Neuronal stem cell (in vitro differentiated cells): ENCODE measurements at regions not wholly inside any gene's neighbourhood (a gene's known extent, or its start where the extent isn't known, plus 50 kb on each side); places are given as distances from the start of the nearest gene placed in this dataset.

Experiments
- DNase-seq: peaks from one replicate; pipeline ENCODE4 v3.0.0-alpha.2; 2013; ENCODE audit warnings: low spot score
- H2AFZ ChIP-seq: one replicate; pipeline ENCODE4 v1.6.1; 2013; ENCODE audit warnings: mild to moderate bottlenecking, low read length, inconsistent platforms
- H2AK5ac ChIP-seq: 2 replicates; pipeline ENCODE4 v1.6.1; 2013; ENCODE audit warnings: low read depth, mild to moderate bottlenecking, inconsistent platforms, low read length, moderate library complexity, mixed read lengths
- H2BK120ac ChIP-seq: 2 replicates; pipeline ENCODE4 v1.6.1; 2013; ENCODE audit warnings: low read depth, mild to moderate bottlenecking, inconsistent platforms, low read length, moderate library complexity, mixed read lengths
- H2BK12ac ChIP-seq: one replicate; pipeline ENCODE4 v1.6.1; 2013; ENCODE audit warnings: low read length, inconsistent platforms
- H2BK15ac ChIP-seq: 2 replicates; pipeline ENCODE4 v1.6.1; 2013; ENCODE audit warnings: mild to moderate bottlenecking, low read length, inconsistent platforms, mixed read lengths
- H2BK5ac ChIP-seq: one replicate; pipeline ENCODE4 v1.6.1; 2013; ENCODE audit warnings: inconsistent platforms, mild to moderate bottlenecking, low read length, moderate library complexity
- H3K14ac ChIP-seq: one replicate; pipeline ENCODE4 v1.6.1; 2013; ENCODE audit warnings: low read length, inconsistent platforms
- H3K18ac ChIP-seq: 2 replicates; pipeline ENCODE4 v1.6.1; 2013; ENCODE audit warnings: low read length, inconsistent platforms
- H3K23ac ChIP-seq: 2 replicates; pipeline ENCODE4 v1.6.1; 2013; ENCODE audit warnings: low read depth, mild to moderate bottlenecking, mixed read lengths, low read length, inconsistent platforms; ENCODE audit not compliant: poor library complexity
- H3K27ac ChIP-seq: replicated peaks from 3 replicates; pipeline ENCODE4 v1.5.1; 2013; ENCODE audit warnings: low read length, inconsistent platforms
- H3K27me3 ChIP-seq, 3 experiments: 2 replicates each; pipeline ENCODE4 v1.6.1; 2013; ENCODE audit warnings: low read length in 3 of 3, mild to moderate bottlenecking in 2 of 3, inconsistent platforms in 1 of 3, low read depth in 1 of 3, mixed read lengths in 1 of 3, moderate library complexity in 1 of 3; ENCODE audit not compliant: control insufficient read depth in 3 of 3, insufficient read depth in 3 of 3
- H3K36me3 ChIP-seq, 2 donors: replicated peaks in 1 of 2; 2 replicates each; pipeline ENCODE4 v1.6.1; 2013; ENCODE audit warnings: low read length in 2 of 2; ENCODE audit not compliant: control insufficient read depth in 2 of 2, insufficient read depth in 2 of 2
- H3K4ac ChIP-seq: 2 replicates; pipeline ENCODE4 v1.6.1; 2013; ENCODE audit warnings: inconsistent platforms, mild to moderate bottlenecking, low read length, moderate library complexity
- H3K4me1 ChIP-seq, 2 donors: 1 replicate in 1 of 2; 2 replicates in 1 of 2; pipeline ENCODE4 v1.6.1; 2013; ENCODE audit warnings: low read length in 2 of 2, low read depth in 1 of 2; ENCODE audit not compliant: control insufficient read depth in 2 of 2, insufficient read depth in 1 of 2
- H3K4me2 ChIP-seq: one replicate; pipeline ENCODE4 v1.6.1; 2013; ENCODE audit warnings: mild to moderate bottlenecking, low read length, inconsistent platforms; ENCODE audit not compliant: insufficient read depth, poor library complexity, severe bottlenecking
- H3K4me3 ChIP-seq, 2 donors: 2 replicates each; pipeline ENCODE4 v1.5.1; 2013; ENCODE audit warnings: low read length in 2 of 2, mild to moderate bottlenecking in 2 of 2, inconsistent platforms in 1 of 2, moderate library complexity in 1 of 2
- H3K79me1 ChIP-seq: one replicate; pipeline ENCODE4 v1.6.1; 2013; ENCODE audit warnings: low read depth, mild to moderate bottlenecking, inconsistent platforms, low read length, moderate library complexity
- H3K9ac ChIP-seq: one replicate; pipeline ENCODE4 v1.6.1; 2013; ENCODE audit warnings: mild to moderate bottlenecking, low read depth, low read length, inconsistent platforms; ENCODE audit not compliant: poor library complexity
- H3K9me3 ChIP-seq, 2 donors: replicated peaks in 1 of 2; 2 replicates each; pipeline versions ENCODE3 to v1.6.1; 2013; ENCODE audit warnings: low read length in 2 of 2, mild to moderate bottlenecking in 2 of 2, inconsistent platforms in 1 of 2, low read depth in 1 of 2, mixed read lengths in 1 of 2, moderate library complexity in 1 of 2; ENCODE audit not compliant: control insufficient read depth in 2 of 2, insufficient read depth in 1 of 2
- H4K8ac ChIP-seq: one replicate; pipeline ENCODE4 v1.6.1; 2013; ENCODE audit warnings: low read depth, mild to moderate bottlenecking, inconsistent platforms, low read length, moderate library complexity
- H4K91ac ChIP-seq: one replicate; pipeline ENCODE4 v1.6.1; 2013; ENCODE audit warnings: low read length, low read depth, mild to moderate bottlenecking, inconsistent platforms; ENCODE audit not compliant: poor library complexity
- WGBS, 2 donors: extraction: QIAGEN DNeasy Blood & Tissue Kit; methylation state at CpG; one replicate each; pipeline ENCODE4 v1.1.7; 2013; ENCODE audit warnings: missing lambda C conversion rate in 2 of 2, mixed read lengths in 1 of 2; ENCODE audit not compliant: insufficient read length in 2 of 2, insufficient replicate concordance in 1 of 2; ENCODE audit errors: extremely low coverage in 2 of 2; 5-methylcytosine and 5-hydroxymethylcytosine counted together

DNA sequence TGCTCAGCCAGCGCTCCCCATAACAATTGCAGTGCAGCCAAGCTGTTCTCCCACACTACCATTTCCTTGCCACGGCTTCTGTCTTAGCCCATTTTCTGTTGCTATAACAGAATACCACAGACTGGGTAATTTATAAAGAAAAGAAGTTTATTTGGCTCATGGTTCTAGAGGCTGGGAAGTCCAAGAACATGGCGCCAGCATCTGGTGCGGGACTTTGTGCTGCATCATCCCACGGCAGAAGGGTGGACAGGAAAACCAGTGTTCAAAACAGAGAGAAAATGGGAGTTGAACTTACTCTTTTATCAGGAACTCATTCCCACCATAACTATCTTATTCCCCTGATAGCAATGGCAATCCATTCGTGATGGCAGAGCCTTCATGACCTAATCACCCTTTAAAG lies 104.6 kb downstream of the FHDC1 start:
- WGBS, 2 donors = no CpG with 5 or more reads among the region's 6 CpGs
- H3K27me3 ChIP-seq = peaks cover 0 to 18% (median 0%) of the 10 kb centered on the region in 3 experiments
- H3K23ac ChIP-seq = no peak overlapping the region
- no peak overlapping the region for H3K18ac ChIP-seq
- no peak overlapping the region for H3K4me3 ChIP-seq
- no peak overlapping the region for H2BK120ac ChIP-seq
- no peak overlapping the region for H2BK5ac ChIP-seq
- H3K4me2 ChIP-seq = no peak overlapping the region
- H4K91ac ChIP-seq = no peak overlapping the region
- no peak overlapping the region for H3K14ac ChIP-seq
- H3K36me3 ChIP-seq = no peaks in the 10 kb centered on the region
- H3K4ac ChIP-seq = no peak overlapping the region
- H3K79me1 ChIP-seq = no peaks in the 10 kb centered on the region
- no peak overlapping the region for H2BK12ac ChIP-seq
- H4K8ac ChIP-seq = no peak overlapping the region
- peaks cover 0 to 1% of the 10 kb centered on the region in 2 donors for H3K4me1 ChIP-seq
- no peaks in the 10 kb centered on the region for H3K9me3 ChIP-seq
- no peak overlapping the region for H2AK5ac ChIP-seq
- DNase-seq = no peak
- no peak overlapping the region for H2BK15ac ChIP-seq
- H3K27ac ChIP-seq = no peak overlapping the region
- no peak overlapping the region for H2AFZ ChIP-seq
- H3K9ac ChIP-seq = no peak overlapping the region

DNA sequence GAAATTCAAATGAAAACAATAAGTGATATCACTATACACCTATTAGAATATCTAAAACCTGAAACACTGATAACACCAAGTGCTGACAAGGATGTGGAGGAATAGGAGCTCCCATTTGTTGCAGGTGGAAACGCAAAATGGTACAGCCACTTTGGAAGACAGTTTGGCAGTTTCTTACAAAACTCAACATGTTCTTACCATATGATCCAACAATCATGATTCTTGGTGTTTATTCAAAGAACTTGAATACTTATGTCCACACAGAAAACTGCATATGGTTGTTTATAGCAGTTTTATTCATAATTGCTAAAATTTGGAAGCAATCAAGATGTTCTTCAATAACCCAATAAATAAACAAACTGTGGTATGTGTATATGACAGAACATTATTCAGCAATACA lies 107.9 kb downstream of the FHDC1 start:
- Histone ChIP-seq H2AK5ac (no peak overlapping the region), H3K27ac (no peak overlapping the region), H3K4me2 (no peak overlapping the region), H3K4me3 (no peak overlapping the region), H3K27me3 (peaks cover 0 to 2% (median 0%) of the 10 kb centered on the region in 3 experiments), H3K14ac (no peak overlapping the region), H2BK5ac (no peak overlapping the region), H4K91ac (no peak overlapping the region), H3K79me1 (no peaks in the 10 kb centered on the region), H2BK120ac (no peak overlapping the region), H3K36me3 (no peaks in the 10 kb centered on the region), H2AFZ (no peak overlapping the region), H2BK12ac (no peak overlapping the region), H3K4me1 (no peaks in the 10 kb centered on the region), H3K9ac (no peak overlapping the region), H3K9me3 (no peaks in the 10 kb centered on the region), H4K8ac (no peak overlapping the region), H2BK15ac (no peak overlapping the region), H3K4ac (no peak overlapping the region), H3K18ac (no peak overlapping the region), H3K23ac (no peak overlapping the region)
- WGBS, 2 donors = no CpG with 5 or more reads among the region's 1 CpG
- no peak for DNase-seq

DNA sequence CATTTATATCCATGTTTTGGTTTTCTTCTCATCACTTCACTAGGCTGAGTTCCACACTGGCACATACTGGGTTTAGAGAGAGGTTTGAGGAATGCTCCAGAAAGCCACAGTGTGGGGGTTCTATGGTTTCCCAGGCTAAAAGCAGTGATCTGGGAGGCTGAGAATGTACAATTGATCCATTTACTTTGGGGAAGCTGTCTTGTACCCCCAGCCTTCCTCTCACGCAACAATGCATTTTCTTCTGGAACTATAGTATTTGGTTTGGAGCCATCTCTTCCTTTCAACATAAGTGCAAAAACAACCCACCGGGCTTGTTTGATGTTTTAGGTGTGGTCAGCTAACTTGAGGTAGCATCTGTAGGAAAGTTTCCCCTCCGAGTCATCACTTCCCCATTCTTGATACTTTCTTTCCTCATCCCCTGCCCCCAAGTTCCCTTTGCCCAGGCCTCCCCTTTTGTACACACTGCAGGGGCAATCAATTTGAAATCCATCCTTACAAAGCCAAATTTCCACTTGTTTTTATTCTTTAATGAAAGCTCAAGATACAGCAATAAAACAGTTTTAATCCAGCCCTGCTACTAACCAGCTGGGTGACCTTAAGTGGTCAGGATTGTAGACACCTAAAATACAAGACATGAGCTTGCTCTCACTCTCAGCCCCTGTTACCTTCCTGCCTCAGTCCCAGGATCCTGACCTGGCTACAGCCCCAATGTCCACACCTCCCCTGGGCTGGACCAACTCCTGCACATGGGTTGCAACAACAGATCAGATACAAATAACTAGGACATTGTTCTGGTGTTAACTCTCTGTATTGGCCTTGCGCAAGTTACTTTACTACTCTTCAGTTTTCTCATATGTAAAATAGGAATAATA lies 109.2 kb downstream of the FHDC1 start:
- no peak overlapping the region for H3K9ac ChIP-seq
- no peak overlapping the region for H2BK12ac ChIP-seq
- no peaks in the 10 kb centered on the region for H3K9me3 ChIP-seq
- no CpG with 5 or more reads among the region's 4 CpGs for WGBS, 2 donors
- no peaks in the 10 kb centered on the region for H3K79me1 ChIP-seq
- H3K4me2 ChIP-seq = no peak overlapping the region
- no peak overlapping the region for H3K18ac ChIP-seq
- no peak overlapping the region for H3K27ac ChIP-seq
- no peak overlapping the region for H3K23ac ChIP-seq
- no peak for DNase-seq
- no peak overlapping the region for H2BK15ac ChIP-seq
- H2AK5ac ChIP-seq = no peak overlapping the region
- no peak overlapping the region for H3K4ac ChIP-seq
- no peak overlapping the region for H3K14ac ChIP-seq
- peaks cover 0 to 2% (median 0%) of the 10 kb centered on the region in 3 experiments for H3K27me3 ChIP-seq
- H3K4me3 ChIP-seq = no peak overlapping the region
- no peak overlapping the region for H2BK5ac ChIP-seq
- H4K8ac ChIP-seq = no peak overlapping the region
- no peaks in the 10 kb centered on the region for H3K36me3 ChIP-seq
- no peak overlapping the region for H2AFZ ChIP-seq
- no peak overlapping the region for H4K91ac ChIP-seq
- no peaks in the 10 kb centered on the region for H3K4me1 ChIP-seq
- H2BK120ac ChIP-seq = no peak overlapping the region

DNA sequence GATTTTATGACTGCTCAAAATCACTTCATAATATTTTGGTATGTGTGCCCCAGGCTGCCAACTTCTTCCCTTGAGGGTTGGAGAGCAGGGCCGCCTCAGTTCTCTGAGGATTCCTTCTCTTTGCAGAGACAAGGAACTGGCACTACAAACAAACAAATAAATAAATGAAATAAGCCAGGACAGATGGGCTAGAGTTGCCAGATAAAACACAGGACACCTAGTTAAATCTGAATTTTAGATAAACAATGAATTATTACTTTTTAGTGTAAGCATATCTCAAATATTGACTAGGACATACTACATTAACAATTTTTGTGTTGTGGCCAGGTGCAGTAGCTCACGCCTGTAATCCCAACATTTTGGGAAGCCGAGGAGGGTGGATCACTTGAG lies 122.5 kb downstream of the FHDC1 start:
- Histone ChIP-seq H3K18ac (no peak overlapping the region), H3K23ac (no peak overlapping the region), H2BK15ac (no peak overlapping the region), H3K79me1 (no peaks in the 10 kb centered on the region), H3K4me3 (no peak overlapping the region), H2BK120ac (no peak overlapping the region), H2BK5ac (no peak overlapping the region), H2AK5ac (no peak overlapping the region), H3K27me3 (peaks cover 0 to 6% (median 0%) of the 10 kb centered on the region in 3 experiments), H2BK12ac (no peak overlapping the region), H3K9me3 (no peaks in the 10 kb centered on the region), H2AFZ (no peak overlapping the region), H3K14ac (no peak overlapping the region), H3K27ac (no peak overlapping the region), H3K4ac (no peak overlapping the region), H3K9ac (no peak overlapping the region), H3K4me2 (no peak overlapping the region), H4K8ac (no peak overlapping the region), H3K36me3 (no peaks in the 10 kb centered on the region), H4K91ac (no peak overlapping the region), H3K4me1 (no peaks in the 10 kb centered on the region)
- no peak for DNase-seq
- WGBS, 2 donors = no CpG with 5 or more reads among the region's 3 CpGs
